ENCODE measurements at regions not wholly inside any gene's neighbourhood (a gene's known extent, or its start where the extent isn't known, plus 50 kb on each side); places are given as distances from the start of the nearest gene placed in this dataset.
A peak's percentile ranks its signal among the peaks of the same experiment; 100 is the strongest.

DNA sequence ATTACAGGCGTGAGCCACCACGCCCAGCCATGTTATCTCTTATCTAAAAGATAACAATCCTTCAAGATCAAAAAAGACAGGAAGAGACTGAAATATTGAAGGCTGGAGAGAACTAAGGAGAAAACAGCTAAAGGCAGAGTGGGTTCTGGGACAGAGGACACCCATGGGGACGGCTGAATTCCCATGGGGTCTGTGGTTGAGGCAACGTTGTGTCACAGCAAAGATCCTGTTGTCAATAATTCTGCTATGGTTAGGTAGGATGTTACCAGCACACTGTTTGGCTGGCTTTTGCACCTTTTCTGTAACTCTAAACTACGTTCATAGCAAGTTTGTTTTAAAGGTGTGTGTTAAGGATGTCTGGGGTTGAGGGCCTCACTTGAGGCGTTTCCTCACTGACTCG, 137.7 kb upstream of the APCDD1 start:
- no peak for DNase-seq (ENCODE audit: low read depth)

DNA sequence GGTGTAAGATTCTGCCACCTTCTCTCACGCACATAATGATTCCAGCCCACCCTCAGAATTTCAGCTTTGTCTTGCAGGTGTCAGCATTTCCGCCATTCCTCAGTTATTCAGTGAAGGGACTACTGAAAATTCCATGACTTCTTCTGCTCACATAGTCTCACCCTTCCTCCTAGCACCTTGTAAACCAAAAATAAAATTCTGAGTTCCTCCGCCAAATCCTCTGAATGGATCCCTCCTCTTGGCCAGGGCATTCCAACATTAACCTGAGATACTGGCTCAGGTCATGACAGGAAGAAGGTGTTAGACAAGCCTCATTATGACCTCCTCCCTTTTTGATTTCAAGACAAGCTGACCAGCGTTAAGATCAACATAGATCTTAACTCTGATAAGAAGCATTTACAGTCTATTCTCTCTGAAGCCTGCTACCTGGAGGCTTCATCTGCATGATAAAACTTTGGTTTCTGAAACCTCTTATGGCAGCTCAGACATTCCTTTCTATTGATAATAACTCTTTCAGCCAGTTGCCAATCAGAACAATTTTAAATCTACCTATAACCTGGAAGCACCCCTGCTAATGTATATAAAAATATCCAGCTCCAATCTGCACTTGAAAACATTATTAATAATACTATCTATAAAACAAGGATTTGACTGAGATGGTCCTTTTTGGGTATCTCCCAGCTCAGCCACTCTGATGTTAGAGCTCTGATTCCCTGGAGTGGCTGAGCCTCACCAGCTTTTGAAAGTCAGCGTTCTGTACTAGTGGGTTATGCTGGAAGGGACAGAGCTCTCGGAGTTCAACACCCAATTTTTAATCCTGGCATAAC, 136.4 kb upstream of the APCDD1 start:
- DNase-seq (ENCODE audit: low read depth), result no peak

DNA sequence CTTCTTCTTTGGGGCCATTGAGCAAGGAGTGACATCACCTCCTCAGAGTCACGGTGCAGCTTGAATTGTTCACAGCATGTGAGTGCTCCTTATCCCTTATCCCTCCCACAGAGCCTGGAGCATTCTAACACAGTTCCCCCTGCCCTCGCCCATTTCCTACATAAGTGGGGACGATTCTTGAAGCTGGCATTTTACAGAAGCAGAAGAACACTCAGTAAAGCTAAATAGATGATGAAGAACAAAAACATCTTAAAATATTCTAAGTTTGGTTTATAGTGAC, 135.8 kb upstream of the APCDD1 start:
- DNase-seq (ENCODE audit: low read depth), result no peak

DNA sequence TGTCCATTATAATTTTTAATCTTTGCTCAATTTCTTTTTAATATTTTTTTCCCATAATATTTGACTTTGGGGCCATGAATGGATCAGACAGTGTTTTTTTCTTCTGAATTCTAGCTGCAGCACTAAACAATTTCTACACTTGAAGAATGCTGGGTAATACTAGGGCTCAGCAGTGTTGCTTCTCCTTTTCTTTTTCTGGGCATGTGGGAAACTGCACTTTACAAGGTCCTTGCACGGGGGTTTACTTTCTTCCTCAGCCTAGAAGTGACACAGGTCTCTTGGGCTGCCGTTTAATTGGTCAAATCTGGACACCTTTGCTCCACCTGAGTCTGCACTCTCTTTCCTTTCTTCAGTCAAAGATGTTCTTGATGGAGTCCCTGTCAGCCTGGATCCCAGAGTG, 135.4 kb upstream of the APCDD1 start:
- DNase-seq (ENCODE audit: low read depth), result no peak

DNA sequence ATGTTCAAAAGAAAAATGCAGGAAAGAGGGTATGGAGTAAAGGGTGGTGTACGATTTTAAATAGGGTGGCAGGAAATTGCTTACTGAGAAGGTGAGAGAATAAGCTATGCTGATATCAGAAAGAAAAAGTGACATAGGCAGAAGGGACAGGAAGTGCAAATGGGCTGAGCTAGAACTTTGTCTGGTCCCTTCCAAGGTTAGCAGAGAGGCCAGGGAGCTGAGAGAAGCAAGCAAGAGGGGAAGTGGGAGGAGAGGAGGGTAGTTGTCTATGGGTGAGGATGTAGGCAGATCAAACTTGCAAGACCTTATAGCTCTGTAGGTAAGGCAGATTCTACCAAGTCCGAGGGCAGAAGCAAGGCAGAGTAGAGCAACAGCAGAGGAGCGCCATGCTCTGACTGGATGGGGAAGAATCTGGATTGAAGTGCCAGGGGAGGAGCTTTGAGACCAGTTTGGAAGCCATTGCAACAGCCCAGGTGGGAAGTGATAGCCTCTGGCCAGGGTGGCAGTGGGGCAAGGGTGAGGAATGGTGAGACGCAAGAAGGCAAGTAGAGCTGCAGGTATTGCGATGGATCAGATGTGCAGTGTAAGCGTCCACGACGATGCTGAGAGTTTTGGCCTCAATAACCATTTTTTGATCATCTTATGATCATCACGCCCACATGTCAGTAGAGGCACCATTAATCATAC, 134.4 kb upstream of the APCDD1 start:
- DNase-seq (ENCODE audit: low read depth), result no peak

DNA sequence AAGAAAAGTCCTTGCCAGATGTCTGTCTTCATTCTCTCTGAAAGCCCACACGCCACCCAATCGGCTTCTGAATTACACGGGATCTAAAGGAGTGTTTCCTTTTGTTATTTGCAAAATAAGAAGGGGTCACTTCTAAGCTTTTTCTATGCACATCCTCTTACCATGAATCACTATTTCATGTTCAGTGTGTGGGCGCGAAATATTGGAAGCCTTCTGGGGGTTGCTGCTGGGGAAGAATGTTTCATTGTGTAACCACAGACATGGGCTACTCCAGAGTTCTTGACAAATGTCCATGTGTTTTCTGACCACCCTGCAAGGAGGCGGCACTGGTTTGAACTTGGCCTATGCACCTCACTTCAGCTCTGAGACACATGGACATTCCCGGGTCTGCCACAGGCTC, 133.6 kb upstream of the APCDD1 start:
- DNase-seq (ENCODE audit: low read depth), result peak; percentile 6

DNA sequence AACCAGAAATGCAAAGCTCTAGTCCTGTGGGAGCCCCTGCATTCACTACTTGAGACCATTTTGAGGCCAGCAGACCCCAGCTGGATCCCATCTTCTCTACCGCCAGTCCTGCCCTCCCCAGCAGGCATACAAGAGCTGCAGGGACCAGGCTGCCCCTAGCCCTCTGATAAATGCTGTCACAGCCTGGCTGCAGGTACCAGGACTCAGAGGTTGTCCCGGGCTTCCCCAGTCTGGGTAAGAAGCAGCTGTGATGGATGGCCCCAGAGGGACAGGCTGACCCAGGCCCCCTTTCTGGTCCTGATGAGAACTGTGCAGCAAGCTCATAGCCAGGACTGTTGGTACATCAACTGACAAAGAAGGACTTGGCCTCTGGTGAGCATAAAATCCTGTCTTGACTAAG, 132.9 kb upstream of the APCDD1 start:
- DNase-seq (ENCODE audit: low read depth), result no peak

DNA sequence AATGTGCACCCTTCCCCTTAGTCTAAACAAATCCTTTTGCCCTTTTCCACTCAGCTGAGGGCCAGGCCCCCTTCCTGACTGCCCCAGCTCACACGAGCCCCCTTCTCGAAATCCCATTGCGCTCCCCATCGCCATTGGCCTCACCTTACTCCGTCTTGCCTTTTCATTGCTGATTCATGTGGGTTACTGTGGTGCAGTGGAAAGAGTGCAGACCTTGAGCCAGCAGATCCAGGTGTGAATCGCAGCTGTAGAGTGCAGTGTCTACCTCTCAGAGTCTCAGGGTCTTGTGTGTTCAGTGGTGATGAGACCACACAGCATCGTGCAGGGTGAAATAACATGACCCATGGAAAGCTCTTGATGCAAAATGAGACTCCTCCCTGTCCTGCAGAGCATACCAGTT, 132.4 kb upstream of the APCDD1 start:
- no peak for DNase-seq (ENCODE audit: low read depth)

DNA sequence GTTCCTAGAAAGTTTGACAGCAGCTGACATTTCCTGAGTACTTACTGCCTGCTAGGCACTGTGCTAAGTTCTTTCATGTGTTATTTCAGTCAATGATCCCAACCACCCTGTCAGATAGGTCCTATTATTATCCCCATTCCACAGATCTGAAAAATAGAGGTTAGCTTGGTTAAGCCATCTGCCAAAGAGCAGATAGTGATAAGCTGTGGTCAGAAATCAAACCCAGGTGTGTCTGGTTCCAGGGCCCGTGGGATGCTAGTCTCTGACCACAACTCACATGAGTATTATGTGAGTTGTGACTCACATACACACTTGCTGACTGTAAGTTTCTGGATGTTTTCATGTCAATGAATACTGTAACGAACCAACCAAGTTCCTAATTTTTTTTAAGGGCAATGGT, 132.0 kb upstream of the APCDD1 start:
- DNase-seq (ENCODE audit: low read depth), result no peak

DNA sequence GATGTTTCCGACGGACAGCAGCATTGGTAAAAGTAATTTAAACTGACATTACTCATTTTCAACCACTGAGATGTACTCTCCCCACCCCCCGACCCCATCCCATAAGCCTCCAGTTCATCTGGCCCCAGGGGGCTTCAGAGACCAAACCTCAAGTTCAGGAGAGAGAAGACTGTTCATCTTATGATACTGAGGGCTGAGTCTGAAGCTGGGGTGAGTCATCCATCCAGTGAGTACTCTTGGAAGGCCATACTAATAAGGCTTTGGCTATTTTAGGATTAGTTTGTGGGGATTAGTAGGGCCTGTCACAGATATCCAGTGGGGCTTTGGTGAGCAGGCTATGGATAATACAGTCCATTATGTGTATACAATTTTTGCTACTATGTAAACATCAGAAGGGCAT, 125.3 kb upstream of the APCDD1 start:
- no peak for DNase-seq (ENCODE audit: low read depth)

DNA sequence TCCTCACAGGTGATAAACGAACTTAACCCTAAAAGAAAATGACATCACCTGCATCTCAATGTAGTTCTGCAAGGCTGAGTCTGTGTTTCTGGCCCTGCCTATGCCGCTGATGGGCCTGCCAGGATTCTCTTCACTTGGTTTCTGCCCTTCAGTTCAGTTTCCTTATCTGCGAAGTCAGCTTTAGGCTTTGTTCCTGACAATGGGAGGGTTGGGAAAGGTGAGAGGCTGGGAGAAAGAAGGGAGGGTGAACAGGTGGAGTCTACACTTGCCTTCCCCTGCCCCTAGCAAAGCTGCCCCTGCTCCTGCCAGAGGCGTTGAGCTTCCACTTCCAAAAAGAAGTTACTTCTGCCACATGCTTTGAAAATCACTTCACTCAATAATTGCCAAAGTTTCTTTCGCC, 124.0 kb upstream of the APCDD1 start:
- no peak for DNase-seq (ENCODE audit: low read depth)

DNA sequence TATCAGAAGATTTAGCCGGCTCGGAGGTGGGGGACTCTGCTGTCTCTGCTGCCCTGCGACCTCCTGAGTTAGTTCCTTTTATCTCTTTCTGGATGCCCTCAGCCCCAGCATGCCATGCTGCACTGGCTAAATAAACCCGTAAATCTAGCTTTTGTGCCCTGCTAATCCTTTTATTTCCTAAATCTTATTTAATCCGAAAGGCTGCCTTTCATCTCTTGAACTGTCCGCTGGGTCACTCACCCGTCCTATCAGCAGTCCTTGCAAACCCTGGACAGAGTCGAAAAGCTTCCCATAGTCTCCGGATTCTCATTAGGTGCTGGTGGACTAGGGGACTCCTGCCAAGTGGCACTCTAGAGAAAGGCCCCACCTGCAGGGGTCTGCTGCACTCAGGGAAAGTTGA, 122.0 kb upstream of the APCDD1 start:
- no peak for DNase-seq (ENCODE audit: low read depth)

DNA sequence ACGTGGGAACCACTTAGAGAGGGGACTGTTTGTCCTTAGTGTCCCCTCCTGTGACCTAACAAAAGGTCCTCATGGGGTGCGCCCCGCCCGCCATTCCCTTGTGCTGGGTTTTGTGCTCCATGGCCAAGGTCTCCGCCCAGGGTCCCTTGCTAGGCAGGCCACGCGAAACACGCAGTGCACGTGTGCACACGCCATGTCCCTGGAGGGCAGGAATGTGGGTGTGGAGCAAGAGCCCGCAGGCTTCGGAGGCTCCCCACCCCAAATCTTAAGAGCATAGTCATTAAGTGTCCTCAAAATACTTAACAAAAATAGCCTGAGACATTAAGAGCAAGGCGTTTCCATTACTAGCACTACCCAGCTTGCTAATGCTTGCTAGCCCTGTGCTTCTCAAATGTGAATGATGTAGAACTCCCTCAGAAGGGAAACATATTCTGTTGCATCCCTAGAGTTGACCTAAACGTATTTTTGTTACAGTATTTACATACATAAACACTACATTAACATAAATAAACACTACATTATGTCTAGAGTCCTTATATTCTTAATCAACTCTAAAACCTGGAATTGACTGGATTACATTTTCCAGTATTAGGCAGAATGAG, 117.6 kb upstream of the APCDD1 start:
- no peak for DNase-seq (ENCODE audit: low read depth)

DNA sequence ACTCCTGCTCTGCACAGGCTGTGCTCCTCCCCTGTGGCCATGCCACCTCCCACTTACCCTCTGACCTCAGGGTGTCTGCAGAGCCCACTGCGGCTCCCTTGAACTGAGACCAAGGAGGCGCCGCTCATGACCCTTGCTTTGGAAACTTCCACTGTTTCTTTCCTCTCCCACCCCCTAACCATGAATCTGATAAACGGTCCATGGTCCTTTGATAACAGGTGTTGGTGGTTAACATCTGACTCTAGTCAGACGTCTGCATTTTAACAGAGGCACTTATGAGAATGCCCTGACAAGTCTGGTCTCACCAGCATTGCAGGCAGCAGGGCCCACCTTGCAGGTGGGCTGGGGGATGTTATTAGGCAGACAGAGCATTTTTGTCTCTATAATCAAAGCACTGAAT, 113.6 kb upstream of the APCDD1 start:
- no peak for DNase-seq (ENCODE audit: low read depth)

DNA sequence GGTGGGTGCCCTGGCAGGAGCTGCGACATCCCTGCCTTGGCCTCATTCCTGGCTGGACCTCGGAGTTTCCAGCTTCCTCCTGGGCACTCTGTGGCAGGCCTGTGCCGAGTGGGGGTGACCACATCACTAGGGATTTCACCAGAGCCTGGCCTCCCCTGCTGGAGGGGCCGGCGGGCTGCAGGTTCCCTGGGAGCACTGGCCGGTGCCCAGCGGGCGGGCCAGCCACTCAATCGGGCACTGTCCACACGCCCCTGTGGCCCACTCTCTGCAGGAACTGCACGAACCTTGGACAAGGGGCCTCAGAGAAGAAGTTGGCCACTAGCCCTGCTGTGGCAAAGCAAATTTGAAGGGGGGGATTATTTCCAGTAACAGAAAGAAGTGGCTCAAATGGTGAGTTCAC, 110.7 kb upstream of the APCDD1 start:
- DNase-seq (ENCODE audit: low read depth), result no peak

DNA sequence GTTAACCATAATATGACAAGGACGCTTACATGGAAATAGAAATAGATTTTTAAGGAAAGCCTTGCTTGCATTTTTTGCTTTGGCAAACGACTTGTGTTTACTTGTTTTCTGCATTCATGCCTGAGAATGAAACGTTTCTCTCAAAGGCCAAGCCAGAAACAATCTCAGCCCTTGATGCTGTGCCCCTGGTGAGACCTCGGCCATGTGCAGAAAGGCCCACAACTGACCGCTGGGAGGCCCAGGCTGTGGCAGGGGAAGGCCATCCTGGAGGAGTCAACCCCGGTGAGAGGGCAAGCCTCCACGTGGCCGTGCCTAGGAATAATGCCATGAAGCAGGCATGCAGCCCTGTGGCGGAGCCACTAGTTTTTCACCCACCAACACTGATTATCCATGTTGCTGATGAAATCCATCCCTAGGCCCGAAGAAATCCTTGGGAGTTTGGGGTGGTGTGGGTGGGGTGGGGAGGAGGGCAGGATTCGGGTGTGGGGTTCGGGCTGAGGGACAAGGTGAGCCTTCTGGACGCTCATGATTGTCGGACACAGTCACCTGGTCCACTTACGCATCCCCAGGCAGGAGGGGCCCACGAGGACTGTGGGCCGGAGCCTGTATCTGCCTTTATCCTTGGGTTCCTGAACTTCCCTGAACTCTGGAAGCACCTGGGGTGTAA, 107.6 kb upstream of the APCDD1 start:
- DNase-seq (ENCODE audit: low read depth), result no peak

DNA sequence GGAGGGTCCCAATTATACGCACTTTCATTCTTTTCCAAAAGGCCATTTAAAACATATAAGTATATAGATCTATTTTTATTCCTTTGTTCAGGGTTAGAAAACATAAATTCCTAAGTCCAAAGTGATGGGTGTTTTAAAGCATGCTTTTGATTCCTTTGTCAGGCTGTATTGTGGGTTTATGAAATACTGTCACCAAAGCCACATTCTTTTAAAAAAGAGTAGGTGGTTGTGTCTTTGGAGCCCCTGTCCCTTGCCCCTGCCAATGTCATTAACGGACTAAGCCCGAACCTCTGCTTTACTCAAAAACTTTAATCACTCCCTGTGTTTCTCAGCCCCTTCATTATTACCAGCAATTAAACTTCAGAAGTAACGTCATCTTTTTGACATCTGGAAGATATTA, 104.9 kb upstream of the APCDD1 start:
- DNase-seq (ENCODE audit: low read depth), result no peak

DNA sequence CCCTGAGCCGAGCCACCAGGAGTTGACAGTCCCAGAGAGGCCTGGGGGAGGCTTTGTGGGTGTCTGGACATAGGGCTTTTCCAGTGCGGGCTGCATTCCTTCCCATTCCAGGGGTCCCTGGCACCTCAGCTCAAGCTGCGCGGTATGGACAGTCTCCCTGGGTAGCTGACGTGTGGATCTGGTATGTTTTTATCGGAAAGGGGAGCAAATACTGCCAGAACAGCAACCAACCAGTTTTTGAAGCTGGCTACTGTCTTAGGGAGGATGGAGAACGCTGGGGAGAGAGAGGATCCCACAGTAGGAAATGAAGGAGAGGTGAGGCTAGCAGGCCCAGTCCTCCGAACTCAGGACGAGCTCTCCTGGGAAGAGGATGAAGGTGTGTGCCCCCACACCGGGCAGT, 103.8 kb upstream of the APCDD1 start:
- no peak for DNase-seq (ENCODE audit: low read depth)

DNA sequence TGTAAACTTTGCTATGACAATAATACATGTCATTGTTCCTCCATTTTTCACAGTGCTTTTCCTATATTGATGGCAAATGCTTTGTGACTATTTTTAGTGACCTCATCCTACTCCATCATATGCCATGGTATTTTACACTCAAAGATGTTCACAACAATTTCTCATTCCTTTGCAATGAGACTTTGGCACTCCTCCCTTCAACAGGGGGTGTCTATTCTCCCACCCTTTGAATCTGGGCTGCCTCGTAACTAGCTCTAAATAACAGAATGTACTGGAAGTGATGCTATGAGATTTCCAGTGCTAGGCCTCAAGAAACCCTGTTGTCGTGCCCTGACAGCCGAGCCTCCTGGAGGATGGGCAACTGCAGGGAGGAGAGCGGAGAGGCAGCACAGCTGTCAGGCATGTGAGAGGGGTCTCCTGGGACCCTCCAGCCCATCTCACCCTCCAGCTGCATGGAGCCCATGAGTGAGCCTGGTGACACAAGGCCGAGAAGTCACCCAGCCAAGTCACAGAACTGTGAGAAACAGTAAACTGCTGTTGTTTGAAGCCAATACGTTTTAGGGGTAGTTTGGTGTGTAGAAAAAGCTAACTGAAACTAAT, 103.1 kb upstream of the APCDD1 start:
- no peak for DNase-seq (ENCODE audit: low read depth)

DNA sequence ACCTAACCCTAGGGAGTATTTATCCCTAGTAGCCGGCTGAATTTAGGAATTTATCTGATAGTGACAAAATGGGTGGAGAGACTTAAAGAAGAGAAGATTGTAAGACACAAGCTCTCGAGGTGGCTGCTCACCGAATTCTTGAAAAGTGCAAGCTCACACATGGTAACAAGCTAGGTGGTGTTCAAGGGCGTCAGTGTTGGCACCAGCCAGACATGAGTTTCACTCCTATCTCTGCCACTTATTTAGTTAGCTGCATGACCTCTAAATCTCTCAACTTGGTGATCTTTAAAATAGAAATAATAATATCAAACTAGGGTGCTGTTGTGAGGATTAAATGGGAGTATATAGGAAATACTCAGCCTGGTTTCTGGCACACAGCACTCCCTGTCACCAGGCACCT, 102.6 kb upstream of the APCDD1 start:
- DNase-seq (ENCODE audit: low read depth), result no peak

DNA sequence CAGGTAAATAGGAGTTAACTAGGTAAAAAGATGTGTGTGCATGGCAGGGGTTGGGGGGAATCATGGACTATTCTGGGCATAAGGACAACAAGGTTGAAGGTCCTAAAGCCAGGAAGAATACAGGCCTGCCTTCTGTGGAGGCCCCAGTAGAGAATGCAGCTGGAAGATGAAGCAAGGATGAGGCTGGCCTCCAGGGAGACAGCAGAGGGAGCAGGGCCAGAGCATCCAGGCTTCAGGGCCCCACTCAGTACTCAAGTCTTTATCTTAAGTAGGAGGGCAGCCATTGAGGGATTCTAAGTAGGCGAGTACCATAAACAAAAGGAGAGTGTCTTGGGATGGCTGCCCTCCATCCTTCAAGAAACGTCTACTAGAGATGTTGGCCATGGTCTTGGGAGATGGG, 101.8 kb upstream of the APCDD1 start:
- no peak for DNase-seq (ENCODE audit: low read depth)

DNA sequence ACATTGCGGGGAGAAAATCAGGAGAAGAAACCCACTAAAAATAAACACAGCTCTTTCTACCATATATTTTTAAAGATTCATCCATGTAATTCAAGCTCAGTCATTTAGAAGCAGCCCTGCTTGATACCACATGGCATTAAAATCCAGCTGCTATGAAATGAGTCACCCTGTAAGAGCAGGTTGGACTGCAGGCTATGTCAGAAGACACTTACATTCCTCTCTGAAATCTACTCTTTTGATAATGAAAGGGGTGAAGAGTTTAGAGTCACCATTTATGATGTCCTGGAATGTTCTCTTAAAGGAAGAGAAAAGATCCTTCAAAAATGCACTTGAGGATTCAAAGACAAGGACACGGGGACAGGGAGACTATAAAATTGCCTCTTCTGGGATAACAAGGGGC, 100.6 kb upstream of the APCDD1 start:
- DNase-seq (ENCODE audit: low read depth), result peak; percentile 26

Measured in ELR (cell line).